ENCODE measurements at regions not wholly inside any gene's neighbourhood (a gene's known extent, or its start where the extent isn't known, plus 50 kb on each side); places are given as distances from the start of the nearest gene placed in this dataset.
"Not testable (repeated sequence)": the region's sequence is repeated elsewhere in the genome, so short reads cannot be mapped to it uniquely, and the experiment has no call there.

DNA sequence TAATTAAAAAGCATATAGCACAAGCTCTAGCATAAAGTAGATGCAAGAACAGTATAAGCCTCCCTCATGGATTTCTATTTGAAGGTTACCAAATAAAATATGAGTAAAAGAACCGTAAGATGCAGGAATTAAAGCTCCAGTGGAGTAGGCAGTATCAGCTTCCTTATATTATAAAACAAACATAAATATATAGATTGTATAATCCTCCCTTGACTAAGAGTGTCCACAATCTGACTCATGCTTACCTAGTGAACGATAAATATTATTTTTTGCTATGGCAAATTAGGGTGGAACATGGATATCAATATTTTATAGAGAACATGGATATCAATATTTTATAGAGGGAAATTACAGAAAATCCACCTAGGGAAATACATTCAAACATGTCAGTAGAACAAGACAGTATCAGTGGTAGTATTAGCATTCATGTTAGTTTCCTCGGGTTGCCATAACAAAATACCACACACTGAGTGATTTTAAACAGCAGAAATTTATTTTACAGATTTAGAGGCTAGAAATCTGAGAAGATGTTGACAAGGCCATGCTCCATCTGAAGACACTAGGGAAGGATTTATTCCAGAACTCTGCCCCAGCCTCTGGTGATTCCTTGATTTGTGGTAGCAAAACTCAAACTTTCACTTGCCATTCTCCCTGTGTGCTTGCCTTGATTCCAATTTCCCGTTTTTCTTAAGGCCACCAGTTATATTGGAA lies 1521.3 kb downstream of the SI start:
- H3K9me3 ChIP-seq (replicated peaks) = no peaks in the 10 kb centered on the region
- no peak for DNase-seq (ENCODE audit: low read depth in 1 of 2, low spot score in 2 of 2)
- H3K4me3 ChIP-seq = no peak overlapping the region
- no peaks in the 10 kb centered on the region for H3K36me3 ChIP-seq
- H3K27ac ChIP-seq = no peak overlapping the region
- H3K4me1 ChIP-seq (replicated peaks) = no peaks in the 10 kb centered on the region
- H3K27me3 ChIP-seq (replicated peaks) = no peaks in the 10 kb centered on the region

DNA sequence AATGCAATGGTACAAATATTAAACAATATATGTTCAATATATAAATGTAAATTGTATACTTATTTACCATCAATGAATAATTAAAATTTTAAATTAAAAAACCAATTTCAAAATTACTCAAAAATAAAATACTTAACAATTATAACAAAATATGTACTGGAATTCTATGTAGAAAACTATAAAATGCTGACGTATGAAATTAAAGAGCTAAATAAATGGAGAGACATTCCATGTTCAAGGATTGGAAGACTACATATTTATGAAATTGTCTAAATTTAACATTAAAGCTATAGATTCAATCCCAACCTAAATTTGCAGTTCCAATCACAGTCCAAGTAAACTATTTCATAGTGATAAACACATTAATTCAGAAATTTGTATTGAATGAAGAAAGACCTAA lies 1522.4 kb downstream of the SI start:
- no peak for DNase-seq (ENCODE audit: low read depth in 1 of 2, low spot score in 2 of 2)
- no peak overlapping the region for H3K4me3 ChIP-seq
- no peak overlapping the region for H3K27ac ChIP-seq
- no peaks in the 10 kb centered on the region for H3K27me3 ChIP-seq (replicated peaks)
- H3K4me1 ChIP-seq (replicated peaks) = no peaks in the 10 kb centered on the region
- no peaks in the 10 kb centered on the region for H3K36me3 ChIP-seq
- no peaks in the 10 kb centered on the region for H3K9me3 ChIP-seq (replicated peaks)

DNA sequence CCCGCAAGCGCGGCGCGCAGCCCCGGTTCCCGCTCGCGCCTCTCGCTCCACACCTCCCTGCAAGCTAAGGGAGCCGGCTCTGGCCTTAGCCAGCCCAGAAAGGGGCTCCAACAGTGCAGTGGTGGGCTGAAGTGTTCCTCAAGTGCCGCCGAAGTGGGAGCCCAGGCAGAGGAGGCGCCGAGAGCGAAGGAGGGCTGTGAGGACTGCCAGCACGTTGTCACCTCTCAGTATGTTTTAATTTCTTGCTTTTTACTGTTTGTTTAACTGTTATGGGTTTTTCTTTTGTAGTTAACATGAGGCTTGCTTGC lies 1525.7 kb downstream of the SI start:
- H3K36me3 ChIP-seq = no peaks in the 10 kb centered on the region

DNA sequence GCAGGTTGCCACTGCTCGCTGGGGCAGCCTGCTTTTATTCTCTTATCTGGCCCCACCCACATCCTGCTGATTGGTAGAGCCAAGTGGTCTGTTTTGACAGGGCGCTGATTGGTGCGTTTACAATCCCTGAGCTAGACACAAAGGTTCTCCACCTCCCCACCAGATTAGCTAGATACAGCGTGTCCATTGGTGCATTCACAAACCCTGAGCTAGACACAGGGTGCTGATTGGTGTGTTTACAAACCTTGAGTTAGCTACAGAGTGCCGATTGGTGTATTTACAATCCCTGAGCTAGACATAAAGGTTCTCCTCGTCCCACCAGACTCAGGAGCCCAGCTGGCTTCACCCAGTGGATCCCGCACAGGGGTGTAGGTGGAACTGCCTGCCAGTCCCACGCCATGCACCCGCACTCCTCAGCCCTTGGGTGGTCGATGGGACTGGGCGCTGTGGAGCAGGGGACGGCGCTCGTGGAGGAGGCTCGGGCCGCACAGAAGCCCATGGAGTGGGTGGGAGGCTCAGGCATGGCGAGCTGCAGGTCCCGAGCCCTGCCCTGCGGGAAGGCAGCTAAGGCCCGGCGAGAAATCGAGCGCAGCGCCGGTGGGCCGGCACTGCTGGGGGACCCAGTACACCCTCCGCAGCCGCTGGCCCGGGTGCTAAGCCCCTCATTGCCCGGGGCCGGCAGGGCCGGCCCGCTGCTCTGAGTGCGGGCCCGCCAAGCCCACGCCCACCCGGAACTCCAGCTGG lies 1526.2 kb downstream of the SI start:
- DNase-seq (ENCODE audit: low read depth in 1 of 2, low spot score in 2 of 2); H3K4me3 ChIP-seq; H3K27ac ChIP-seq; H3K27me3 ChIP-seq (replicated peaks); H3K36me3 ChIP-seq; H3K4me1 ChIP-seq (replicated peaks); H3K9me3 ChIP-seq (replicated peaks): not testable (repeated sequence)

More for the DNA sequence above, 1525.7 kb downstream of the SI start:
- Histone ChIP-seq H3K4me3 (no peak overlapping the region), H3K9me3 (replicated peaks) (no peaks in the 10 kb centered on the region), H3K4me1 (replicated peaks) (no peaks in the 10 kb centered on the region), H3K27me3 (replicated peaks) (no peaks in the 10 kb centered on the region), H3K27ac (no peak overlapping the region)
- DNase-seq (ENCODE audit: low read depth in 1 of 2, low spot score in 2 of 2) = no peak

DNA sequence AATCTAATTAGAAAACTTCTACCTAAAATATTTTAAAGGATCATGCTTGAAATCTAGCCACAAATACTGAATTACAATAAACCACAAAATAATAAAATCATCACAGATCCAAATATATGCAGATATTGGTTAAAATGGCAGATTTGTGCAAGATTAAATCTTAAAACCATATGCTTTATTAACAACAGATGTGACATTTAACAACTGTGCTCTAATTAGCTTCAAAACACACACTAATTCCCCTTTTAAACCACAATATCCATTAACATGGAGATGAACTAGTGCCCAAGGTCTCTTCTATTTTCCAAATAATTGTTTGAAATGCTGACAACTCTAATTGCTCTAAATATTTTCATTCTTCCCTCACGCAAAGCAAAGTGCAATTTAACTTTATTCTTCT lies 1530.3 kb downstream of the SI start:
- Histone ChIP-seq H3K4me3 (no peak overlapping the region), H3K4me1 (replicated peaks) (no peaks in the 10 kb centered on the region), H3K9me3 (replicated peaks) (no peaks in the 10 kb centered on the region), H3K27ac (no peak overlapping the region), H3K27me3 (replicated peaks) (no peaks in the 10 kb centered on the region), H3K36me3 (no peaks in the 10 kb centered on the region)
- no peak for DNase-seq (ENCODE audit: low read depth in 1 of 2, low spot score in 2 of 2)

DNA sequence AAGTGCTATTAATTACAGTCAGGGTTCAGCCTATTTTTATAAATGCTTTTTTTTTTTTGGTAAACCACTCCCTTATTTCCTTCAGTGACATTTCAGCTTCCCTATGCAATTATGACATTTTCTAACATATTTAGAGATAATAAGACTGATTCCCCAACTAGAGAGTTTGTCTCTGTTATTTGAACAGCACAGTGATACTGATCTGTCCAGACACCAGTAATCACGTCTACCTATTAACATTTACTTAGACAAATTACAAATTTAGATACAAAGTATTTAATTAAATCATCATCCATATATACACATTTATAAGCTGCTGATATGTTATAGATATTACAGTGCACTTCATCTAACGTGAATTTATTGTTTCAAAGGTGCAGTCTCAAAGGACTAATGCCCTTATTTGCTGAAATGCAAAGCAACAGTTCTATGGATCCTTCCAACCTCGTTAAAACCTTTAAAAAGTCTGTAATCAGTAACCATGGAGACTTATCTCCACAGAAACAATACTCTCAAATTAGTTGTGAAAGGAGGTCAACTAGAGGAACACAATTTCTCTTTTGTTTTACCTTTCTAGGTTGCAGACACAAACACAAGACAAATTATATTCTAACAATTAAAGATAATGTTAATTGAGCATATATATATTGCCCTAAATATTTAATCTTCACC lies 1531.1 kb downstream of the SI start:
- Histone ChIP-seq H3K36me3 (no peaks in the 10 kb centered on the region), H3K4me1 (replicated peaks) (no peaks in the 10 kb centered on the region), H3K27me3 (replicated peaks) (no peaks in the 10 kb centered on the region), H3K27ac (no peak overlapping the region), H3K4me3 (no peak overlapping the region), H3K9me3 (replicated peaks) (no peaks in the 10 kb centered on the region)
- DNase-seq (ENCODE audit: low read depth in 1 of 2, low spot score in 2 of 2) = no peak

DNA sequence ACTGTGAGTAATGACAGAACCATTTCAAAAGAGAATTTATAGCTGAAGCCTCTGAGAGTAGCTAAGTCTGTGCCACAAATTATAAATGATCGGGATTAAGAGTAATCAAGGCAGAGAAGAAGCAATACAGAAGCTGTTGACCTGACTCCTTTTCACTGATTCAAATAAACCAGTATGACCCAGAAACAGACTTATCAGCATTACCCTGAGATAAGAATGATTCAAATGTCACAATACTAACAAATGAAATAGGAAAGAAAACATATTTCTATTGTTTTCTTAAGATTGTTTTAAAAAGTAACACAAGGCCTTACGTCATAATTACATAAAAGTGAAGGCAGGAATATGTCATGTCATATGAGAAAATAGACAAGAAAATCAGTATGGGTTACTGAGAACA lies 1534.6 kb downstream of the SI start:
- no peaks in the 10 kb centered on the region for H3K36me3 ChIP-seq
- no peaks in the 10 kb centered on the region for H3K27me3 ChIP-seq (replicated peaks)
- no peaks in the 10 kb centered on the region for H3K4me1 ChIP-seq (replicated peaks)
- H3K27ac ChIP-seq = no peak overlapping the region
- no peaks in the 10 kb centered on the region for H3K9me3 ChIP-seq (replicated peaks)
- H3K4me3 ChIP-seq = no peak overlapping the region
- DNase-seq (ENCODE audit: low read depth in 1 of 2, low spot score in 2 of 2) = no peak

DNA sequence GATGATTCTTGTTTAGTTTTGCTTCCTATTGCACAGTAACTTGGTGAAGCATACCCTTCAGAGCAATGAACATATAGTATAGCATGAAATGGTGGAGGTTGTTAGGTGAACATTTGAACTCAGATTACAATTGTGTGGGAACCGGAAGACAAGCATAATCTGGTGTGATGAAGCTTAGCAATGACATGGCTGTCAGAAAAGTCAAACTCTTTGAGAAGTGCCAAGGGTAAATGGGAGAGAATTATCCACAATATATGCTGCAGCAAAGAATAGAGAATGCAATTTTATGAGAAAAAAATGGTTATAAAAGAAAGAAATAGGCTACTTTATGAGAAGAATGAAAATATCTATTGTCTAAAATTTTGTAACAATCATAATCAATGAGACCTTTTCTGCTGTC lies 1536.7 kb downstream of the SI start:
- Histone ChIP-seq H3K9me3 (replicated peaks) (no peaks in the 10 kb centered on the region), H3K36me3 (no peaks in the 10 kb centered on the region), H3K4me3 (no peak overlapping the region), H3K27ac (no peak overlapping the region), H3K27me3 (replicated peaks) (no peaks in the 10 kb centered on the region), H3K4me1 (replicated peaks) (no peaks in the 10 kb centered on the region)
- no peak for DNase-seq (ENCODE audit: low read depth in 1 of 2, low spot score in 2 of 2)

DNA sequence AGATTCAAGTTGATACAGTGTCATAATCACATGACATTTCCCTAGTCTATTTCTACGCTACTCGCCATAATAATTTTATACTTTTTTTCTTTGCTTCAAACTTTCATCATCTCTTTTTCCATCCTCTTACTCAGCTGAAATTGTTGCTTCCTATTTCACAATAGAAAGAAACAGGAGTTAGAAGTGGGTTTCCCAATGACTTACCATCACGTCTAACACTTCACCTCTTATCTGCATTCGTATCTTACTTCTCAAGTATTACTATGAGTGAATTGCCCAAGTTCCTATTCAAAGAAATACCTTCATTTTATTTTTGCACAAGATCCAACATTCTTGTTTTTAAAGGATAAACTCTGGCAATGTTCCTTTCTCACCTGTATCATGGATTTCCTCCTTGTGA lies 1539.9 kb downstream of the SI start:
- H3K27me3 ChIP-seq (replicated peaks) = no peaks in the 10 kb centered on the region
- no peak overlapping the region for H3K4me3 ChIP-seq
- no peak for DNase-seq (ENCODE audit: low read depth in 1 of 2, low spot score in 2 of 2)

DNA sequence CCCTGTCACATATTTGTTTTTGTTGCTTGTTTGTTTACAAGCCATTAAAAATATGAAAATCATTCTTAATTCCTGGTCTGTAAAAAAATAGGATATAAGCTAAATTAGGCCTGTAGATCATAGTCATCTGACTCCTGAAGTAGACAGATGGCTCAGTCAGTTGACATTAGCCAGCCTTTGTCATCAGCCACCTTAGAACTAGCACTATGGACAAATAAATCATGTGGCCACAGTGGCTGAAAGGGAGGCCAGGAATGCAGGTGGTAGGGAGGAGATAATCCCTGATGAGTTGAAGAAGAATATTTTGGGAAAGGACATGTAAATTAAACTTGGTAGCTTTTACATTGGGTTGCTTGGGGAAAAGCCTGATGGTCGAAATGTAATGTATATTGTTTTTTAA lies 1544.9 kb downstream of the SI start:
- no peak for DNase-seq (ENCODE audit: low read depth in 1 of 2, low spot score in 2 of 2)
- Histone ChIP-seq H3K36me3 (no peaks in the 10 kb centered on the region), H3K27me3 (replicated peaks) (no peaks in the 10 kb centered on the region), H3K4me1 (replicated peaks) (no peaks in the 10 kb centered on the region), H3K4me3 (no peak overlapping the region), H3K9me3 (replicated peaks) (no peaks in the 10 kb centered on the region), H3K27ac (no peak overlapping the region)

More for the DNA sequence above, 1539.9 kb downstream of the SI start:
- Histone ChIP-seq H3K4me1 (replicated peaks) (no peaks in the 10 kb centered on the region), H3K36me3 (no peaks in the 10 kb centered on the region), H3K9me3 (replicated peaks) (no peaks in the 10 kb centered on the region), H3K27ac (no peak overlapping the region)

DNA sequence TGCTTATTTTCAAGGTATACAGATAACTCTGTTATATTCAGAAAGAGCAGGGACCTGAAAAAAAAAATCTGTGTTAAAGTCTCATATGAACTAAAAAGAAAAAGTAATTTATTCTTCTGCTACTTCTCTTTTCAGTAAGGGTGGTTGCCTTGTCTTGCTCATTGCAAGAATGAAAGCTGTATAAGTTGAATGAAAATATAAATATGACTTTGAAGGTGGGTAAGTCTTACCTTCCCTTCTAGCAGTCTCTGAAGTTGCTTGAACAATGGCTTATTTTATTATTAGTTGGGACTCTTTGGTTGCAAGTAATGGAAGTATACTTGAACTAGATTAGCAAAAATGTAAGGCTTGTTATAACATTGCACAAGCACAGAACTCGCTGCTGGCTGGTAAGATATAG lies 1554.9 kb downstream of the SI start:
- no peak for DNase-seq (ENCODE audit: low read depth in 1 of 2, low spot score in 2 of 2)

DNA sequence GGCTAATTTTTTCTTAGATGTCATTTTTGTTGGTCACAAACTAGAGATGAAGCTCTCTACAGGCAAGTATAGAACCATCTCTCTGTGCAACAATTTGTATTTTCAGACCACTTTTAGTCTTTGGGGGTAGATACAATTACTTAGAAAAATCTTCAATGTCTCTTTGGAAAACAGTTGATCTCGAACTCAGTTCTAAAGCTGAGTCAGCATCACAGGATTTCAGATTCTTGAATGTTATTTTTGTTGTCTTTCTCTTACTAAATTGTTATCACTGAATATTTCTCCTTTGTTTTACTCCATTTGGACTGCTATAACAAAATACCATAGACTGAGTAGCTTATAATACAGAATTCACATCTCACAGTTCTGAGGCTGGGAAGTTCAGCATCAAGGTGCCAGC lies 1557.0 kb downstream of the SI start:
- DNase-seq (ENCODE audit: low read depth in 1 of 2, low spot score in 2 of 2) = no peak
- H3K27me3 ChIP-seq (replicated peaks) = no peaks in the 10 kb centered on the region
- H3K4me1 ChIP-seq (replicated peaks) = no peaks in the 10 kb centered on the region
- no peaks in the 10 kb centered on the region for H3K36me3 ChIP-seq
- H3K4me3 ChIP-seq = no peak overlapping the region
- peaks cover 3% of the 10 kb centered on the region; the same call in 1 of the 2 replicates for H3K9me3 ChIP-seq (replicated peaks)
- H3K27ac ChIP-seq = no peak overlapping the region

More for the DNA sequence above, 1554.9 kb downstream of the SI start:
- H3K9me3 ChIP-seq (replicated peaks) = peaks cover 3% of the 10 kb centered on the region; the same call in 1 of the 2 replicates
- no peaks in the 10 kb centered on the region for H3K4me1 ChIP-seq (replicated peaks)
- H3K27me3 ChIP-seq (replicated peaks) = no peaks in the 10 kb centered on the region
- no peak overlapping the region for H3K27ac ChIP-seq
- no peak overlapping the region for H3K4me3 ChIP-seq
- no peaks in the 10 kb centered on the region for H3K36me3 ChIP-seq

DNA sequence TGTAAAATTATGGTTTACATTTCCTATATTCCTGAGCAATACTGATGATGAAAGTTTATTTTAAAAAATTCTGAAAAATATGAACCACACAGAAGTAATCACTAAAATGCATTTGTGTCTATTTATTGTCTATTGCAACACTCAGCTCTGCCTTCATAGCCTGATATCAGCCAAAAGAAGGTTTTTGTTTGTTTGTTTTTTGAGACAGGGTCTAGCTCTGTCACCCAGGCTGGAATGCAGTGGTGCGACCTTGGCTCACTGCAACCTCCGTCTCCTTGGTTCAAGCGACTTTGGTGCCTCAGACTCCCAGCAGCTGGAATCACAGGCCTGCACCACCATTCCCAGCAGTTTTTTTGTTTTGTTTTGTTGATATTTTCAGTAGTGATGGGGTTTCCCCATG lies 1560.2 kb downstream of the SI start:
- Histone ChIP-seq H3K9me3 (replicated peaks) (peaks cover 3% of the 10 kb centered on the region; the same call in 1 of the 2 replicates), H3K4me1 (replicated peaks) (no peaks in the 10 kb centered on the region), H3K27me3 (replicated peaks) (no peaks in the 10 kb centered on the region), H3K4me3 (no peak overlapping the region), H3K27ac (no peak overlapping the region), H3K36me3 (no peaks in the 10 kb centered on the region)
- DNase-seq (ENCODE audit: low read depth in 1 of 2, low spot score in 2 of 2) = no peak

DNA sequence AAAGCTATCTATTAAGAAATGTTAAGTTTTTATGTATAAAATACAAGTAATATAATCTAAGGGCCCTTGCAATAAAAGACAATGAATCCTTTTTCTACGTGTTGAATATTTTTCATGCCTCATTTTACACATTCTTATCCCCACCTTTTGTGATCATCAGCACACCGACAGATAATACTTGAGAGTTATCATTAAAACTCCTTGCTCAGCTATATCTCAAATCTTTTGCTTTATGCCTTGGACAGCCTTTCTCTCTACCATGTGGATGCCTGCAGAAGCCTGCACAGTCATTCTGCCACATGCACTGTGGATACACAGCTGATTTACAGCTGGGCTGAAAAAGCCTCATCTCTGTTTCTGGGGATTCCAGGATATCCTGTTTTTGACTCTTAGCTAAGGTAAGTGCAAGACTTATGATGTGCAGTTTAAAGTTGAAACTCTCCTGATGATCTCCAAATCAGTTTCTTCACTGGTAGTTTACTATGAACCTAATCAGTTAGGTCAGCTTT lies 1565.1 kb downstream of the SI start:
- no peak for DNase-seq (ENCODE audit: low read depth in 1 of 2, low spot score in 2 of 2)
- no peaks in the 10 kb centered on the region for H3K36me3 ChIP-seq
- no peaks in the 10 kb centered on the region for H3K4me1 ChIP-seq (replicated peaks)
- H3K4me3 ChIP-seq = no peak overlapping the region
- H3K27me3 ChIP-seq (replicated peaks) = no peaks in the 10 kb centered on the region
- H3K27ac ChIP-seq = no peak overlapping the region
- no peaks in the 10 kb centered on the region for H3K9me3 ChIP-seq (replicated peaks)
